HEK293T (cell line): ENCODE measurements at regions not wholly inside any gene's neighbourhood (a gene's known extent, or its start where the extent isn't known, plus 50 kb on each side); places are given as distances from the start of the nearest gene placed in this dataset.

Experiments
- CTCF ChIA-PET: fragments of 350-600 bp; formaldehyde crosslinking; extraction: SDS; loops from one replicate; lab custom pipeline; 2021; ENCODE audit warnings: antibody characterized with exemption, inconsistent platforms; lab: Yijun Ruan, JAX
- POLR2A ChIA-PET: fragments of 350-600 bp; formaldehyde crosslinking; extraction: SDS; loops from one replicate; lab custom pipeline; 2020; ENCODE audit warnings: antibody characterized with exemption, inconsistent platforms; lab: Yijun Ruan, JAX
- DNase-seq: peaks from one replicate; pipeline ENCODE4 v3.0.0; 2012; ENCODE audit warnings: mixed read lengths; ENCODE audit errors: extremely low spot score
- ARNT ChIP-seq: fragments of 450-650 bp; IDR thresholded peaks from 2 replicates; pipeline ENCODE4 v1.6.1; 2017; ENCODE audit warnings: mild to moderate bottlenecking
- BHLHE40 ChIP-seq: fragments of 450-650 bp; IDR thresholded peaks from 2 replicates; pipeline ENCODE4 v1.6.1; 2016; ENCODE audit warnings: mild to moderate bottlenecking, moderate library complexity, borderline replicate concordance
- CTBP1 ChIP-seq: fragments of 450-650 bp; IDR thresholded peaks from 2 replicates; pipeline ENCODE4 v1.6.1; 2016; ENCODE audit warnings: borderline replicate concordance
- ELF4 ChIP-seq: fragments of 450-650 bp; IDR thresholded peaks from 2 replicates; pipeline ENCODE4 v1.6.1; 2017; ENCODE audit warnings: antibody characterized with exemption
- FOXA1 ChIP-seq: fragments of 450-650 bp; IDR thresholded peaks from 2 replicates; pipeline ENCODE4 v1.6.1; 2016; ENCODE audit warnings: mild to moderate bottlenecking
- FOXK2 ChIP-seq: fragments of 450-650 bp; IDR thresholded peaks from 2 replicates; pipeline ENCODE4 v1.6.1; 2016; ENCODE audit warnings: mild to moderate bottlenecking
- FOXM1 ChIP-seq: fragments of 450-650 bp; IDR thresholded peaks from 2 replicates; pipeline ENCODE4 v1.6.1; 2017; ENCODE audit warnings: mild to moderate bottlenecking, borderline replicate concordance
- HDGF ChIP-seq: fragments of 450-650 bp; IDR thresholded peaks from 2 replicates; pipeline ENCODE4 v1.6.1; 2017; ENCODE audit warnings: antibody characterized with exemption, borderline replicate concordance
- L3MBTL2 ChIP-seq: fragments of 450-650 bp; conservative IDR thresholded peaks from 2 replicates; pipeline ENCODE4 v1.6.1; 2016; ENCODE audit warnings: mild to moderate bottlenecking
- LEF1 ChIP-seq: fragments of 450-650 bp; IDR thresholded peaks from 2 replicates; pipeline ENCODE4 v1.6.1; 2017; ENCODE audit warnings: mild to moderate bottlenecking, borderline replicate concordance
- NFRKB ChIP-seq: fragments of 450-650 bp; IDR thresholded peaks from 2 replicates; pipeline ENCODE4 v1.6.1; 2016; ENCODE audit warnings: mild to moderate bottlenecking, moderate library complexity
- PKNOX1 ChIP-seq: fragments of 450-650 bp; IDR thresholded peaks from 2 replicates; pipeline ENCODE4 v1.6.1; 2016
- SP1 ChIP-seq: fragments of 450-650 bp; IDR thresholded peaks from 2 replicates; pipeline ENCODE4 v1.6.1; 2017
- SUZ12 ChIP-seq: fragments of 450-650 bp; IDR thresholded peaks from 2 replicates; pipeline ENCODE4 v1.6.1; 2016; ENCODE audit warnings: mild to moderate bottlenecking
- TARDBP ChIP-seq: fragments of 450-650 bp; IDR thresholded peaks from 2 replicates; pipeline ENCODE4 v1.6.1; 2016
- ZNF384 ChIP-seq: fragments of 450-650 bp; IDR thresholded peaks from 2 replicates; pipeline ENCODE4 v1.6.1; 2016

- no peak for TF ChIP-seq FOXA1
- TF ChIP-seq ARNT, result no peak
- no peak for TF ChIP-seq PKNOX1
- no peak for TF ChIP-seq SP1
- TF ChIP-seq HDGF, result no peak
- TF ChIP-seq NFRKB, result no peak
- TF ChIP-seq L3MBTL2, result no peak
- no peak for TF ChIP-seq ZNF384
- no peak for TF ChIP-seq FOXK2
- no peak for TF ChIP-seq ELF4
- no peak for TF ChIP-seq FOXM1
- no peak for TF ChIP-seq CTBP1
- no peak for DNase-seq
- ChIA-PET POLR2A (no interaction called here), CTCF (interaction anchor here (0.7 kb wide), 1 partner anchor 25 kb away, joined by 3 read pairs; no protein-coding TSS in a partner anchor)
These were observed 1236.5 kb upstream of the TENM3 start for GRCh38 chr4:181006499-181007260.

GRCh38 chr4:181007751-181008150 is 1235.5 kb upstream of the TENM3 start:
- CTCF ChIA-PET, result no interaction called here
- no peak for DNase-seq
- POLR2A ChIA-PET, result no interaction called here
- TF ChIP-seq FOXM1, result no peak
- no peak for TF ChIP-seq FOXK2
- TF ChIP-seq ZNF384, result no peak
- no peak for TF ChIP-seq SUZ12
- TF ChIP-seq SP1, result no peak
- no peak for TF ChIP-seq PKNOX1
- TF ChIP-seq NFRKB, result no peak
- TF ChIP-seq ARNT, result no peak
- no peak for TF ChIP-seq LEF1
- no peak for TF ChIP-seq CTBP1
- no peak for TF ChIP-seq TARDBP
- TF ChIP-seq HDGF, result no peak
- TF ChIP-seq L3MBTL2, result no peak
- no peak for TF ChIP-seq FOXA1
- TF ChIP-seq BHLHE40, result no peak
- no peak for TF ChIP-seq ELF4

DNA sequence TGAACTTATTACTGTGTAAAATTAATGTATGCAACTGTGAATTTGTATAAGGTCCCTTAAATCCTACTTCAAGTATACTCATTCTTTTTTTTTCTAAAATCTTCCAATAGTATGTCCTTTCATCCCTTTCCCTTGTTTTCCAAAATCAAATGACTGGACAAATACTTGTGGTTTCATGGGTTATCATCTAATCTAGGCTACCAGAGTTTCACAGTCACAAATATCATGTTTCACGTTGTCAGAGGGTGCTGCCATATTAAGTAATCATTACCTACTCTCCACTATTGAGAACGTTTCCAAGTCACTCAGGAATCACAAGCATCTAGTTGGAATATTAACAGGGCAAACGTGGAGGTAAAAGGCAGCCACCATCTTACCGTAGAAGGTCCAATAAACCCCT is 1235.0 kb upstream of the TENM3 start:
- CTCF ChIA-PET, result no interaction called here
- POLR2A ChIA-PET, result no interaction called here
- DNase-seq, result peak; percentile 5
- peak; percentile 61 for TF ChIP-seq PKNOX1
- no peak for TF ChIP-seq LEF1

DNA sequence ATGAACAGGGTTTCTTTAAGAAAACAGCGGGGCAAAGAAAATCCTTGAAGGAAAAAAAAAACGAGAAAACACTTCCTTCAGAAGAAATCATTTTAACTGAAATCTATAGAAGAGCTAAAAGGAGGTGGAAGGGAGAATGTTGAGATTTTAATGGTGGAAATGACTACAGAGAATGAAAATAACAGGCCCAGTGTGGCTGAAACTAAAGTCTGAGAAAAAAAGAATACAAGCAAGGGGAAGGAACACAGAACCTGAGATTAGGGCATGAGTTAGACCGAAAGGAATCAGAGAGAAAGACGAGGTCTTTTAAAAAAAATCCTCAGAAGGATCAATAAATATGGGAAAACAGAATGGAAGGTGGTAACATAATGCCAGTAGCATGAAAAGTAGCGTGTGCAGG is 1230.0 kb upstream of the TENM3 start:
- POLR2A ChIA-PET, result no interaction called here

DNA sequence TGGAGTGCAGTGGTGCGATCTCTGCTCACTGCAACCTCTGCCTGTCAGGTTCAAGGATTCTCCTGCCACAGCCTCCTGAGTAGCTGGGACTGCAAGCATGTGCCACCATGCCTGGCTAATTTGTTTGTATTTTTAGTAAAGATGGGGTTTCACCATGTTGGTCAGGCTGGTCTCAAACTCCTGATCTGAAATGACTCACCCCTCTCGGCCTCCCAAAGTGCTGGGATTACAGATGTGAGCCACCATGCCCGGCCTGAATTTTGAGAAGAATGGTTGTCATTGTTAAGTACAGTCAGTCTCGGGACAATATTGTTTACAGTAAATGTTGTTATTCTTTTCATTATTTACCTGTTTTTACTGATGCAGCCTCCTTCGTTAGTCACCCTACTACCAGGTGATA is 1226.2 kb upstream of the TENM3 start:
- POLR2A ChIA-PET, result no interaction called here
- no peak for DNase-seq
- TF ChIP-seq TARDBP, result no peak
- TF ChIP-seq BHLHE40, result no peak
- TF ChIP-seq FOXM1, result no peak
- TF ChIP-seq PKNOX1, result no peak
- CTCF ChIA-PET, result no interaction called here

More for the DNA sequence above, 1230.0 kb upstream of the TENM3 start:
- DNase-seq, result no peak
- no peak for TF ChIP-seq TARDBP
- CTCF ChIA-PET, result no interaction called here

DNA sequence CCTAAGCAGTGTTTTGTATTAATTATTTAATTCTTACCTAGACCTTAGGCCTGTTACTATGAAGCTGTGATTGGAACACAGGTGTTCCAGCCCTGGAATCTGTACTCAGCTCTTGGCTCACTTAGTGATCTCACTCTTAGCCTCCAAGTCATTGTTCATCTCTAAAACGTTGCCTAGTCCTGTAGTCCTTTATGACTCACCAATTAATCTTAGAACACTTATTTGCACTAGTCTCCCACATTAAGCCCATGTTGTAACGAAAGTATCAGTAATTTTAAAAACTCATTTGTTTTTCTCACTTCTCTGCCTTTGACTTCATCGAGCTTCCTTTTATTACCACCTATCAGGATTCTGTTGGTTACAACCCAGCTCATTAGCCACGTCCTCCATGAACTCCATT is 1224.7 kb upstream of the TENM3 start:
- no peak for DNase-seq
- ChIA-PET CTCF (no interaction called here), POLR2A (no interaction called here)
- TF ChIP-seq PKNOX1, result no peak
- TF ChIP-seq ZNF384, result no peak
- TF ChIP-seq BHLHE40, result no peak
- TF ChIP-seq ELF4, result no peak
- TF ChIP-seq FOXK2, result no peak
- no peak for TF ChIP-seq HDGF
- no peak for TF ChIP-seq ARNT
